ENCODE measurements at regions not wholly inside any gene's neighbourhood (a gene's known extent, or its start where the extent isn't known, plus 50 kb on each side); places are given as distances from the start of the nearest gene placed in this dataset.

- no peak for DNase-seq (ENCODE audit: low read depth)
- TF ChIP-seq CTCF (conservative IDR thresholded peaks at IDR 0.05; ENCODE audit: low read depth, low read length), result no peak
- H3K4me3 ChIP-seq (ENCODE audit: low read depth, low read length), result no peak overlapping the region
Measured at GRCh38 chr9:18163146-18163545, 310.8 kb upstream of the ADAMTSL1 start.

GRCh38 chr9:18167733-18168132 is 306.2 kb upstream of the ADAMTSL1 start:
- H3K4me3 ChIP-seq (ENCODE audit: low read depth, low read length), result no peak overlapping the region
- TF ChIP-seq CTCF (conservative IDR thresholded peaks at IDR 0.05; ENCODE audit: low read depth, low read length), result no peak
- DNase-seq (ENCODE audit: low read depth), result no peak

GRCh38 chr9:18173923-18174322 is 300.0 kb upstream of the ADAMTSL1 start:
- no peak for TF ChIP-seq CTCF (conservative IDR thresholded peaks at IDR 0.05; ENCODE audit: low read depth, low read length)
- DNase-seq (ENCODE audit: low read depth), result no peak
- no peak overlapping the region for H3K4me3 ChIP-seq (ENCODE audit: low read depth, low read length)

- DNase-seq (ENCODE audit: low read depth), result no peak
- H3K4me3 ChIP-seq (ENCODE audit: low read depth, low read length), result no peak overlapping the region
- TF ChIP-seq CTCF (conservative IDR thresholded peaks at IDR 0.05; ENCODE audit: low read depth, low read length), result no peak
Measured at GRCh38 chr9:18182636-18183035, 291.3 kb upstream of the ADAMTSL1 start.

GRCh38 chr9:18183974-18184373 is 290.0 kb upstream of the ADAMTSL1 start:
- H3K4me3 ChIP-seq (ENCODE audit: low read depth, low read length), result no peak overlapping the region
- DNase-seq (ENCODE audit: low read depth), result no peak
- no peak for TF ChIP-seq CTCF (conservative IDR thresholded peaks at IDR 0.05; ENCODE audit: low read depth, low read length)

- TF ChIP-seq CTCF (conservative IDR thresholded peaks at IDR 0.05; ENCODE audit: low read depth, low read length), result no peak
- no peak overlapping the region for H3K4me3 ChIP-seq (ENCODE audit: low read depth, low read length)
- peak; percentile 66 for DNase-seq (ENCODE audit: low read depth)
Measured at GRCh38 chr9:18184401-18184800, 289.6 kb upstream of the ADAMTSL1 start.

- no peak for TF ChIP-seq CTCF (conservative IDR thresholded peaks at IDR 0.05; ENCODE audit: low read depth, low read length)
- no peak overlapping the region for H3K4me3 ChIP-seq (ENCODE audit: low read depth, low read length)
- DNase-seq (ENCODE audit: low read depth), result peak; percentile 47
Measured at GRCh38 chr9:18185196-18185595, 288.8 kb upstream of the ADAMTSL1 start.

All from epithelial cell of proximal tubule (primary cell).